ENCODE measurements at regions not wholly inside any gene's neighbourhood (a gene's known extent, or its start where the extent isn't known, plus 50 kb on each side); places are given as distances from the start of the nearest gene placed in this dataset.

DNA sequence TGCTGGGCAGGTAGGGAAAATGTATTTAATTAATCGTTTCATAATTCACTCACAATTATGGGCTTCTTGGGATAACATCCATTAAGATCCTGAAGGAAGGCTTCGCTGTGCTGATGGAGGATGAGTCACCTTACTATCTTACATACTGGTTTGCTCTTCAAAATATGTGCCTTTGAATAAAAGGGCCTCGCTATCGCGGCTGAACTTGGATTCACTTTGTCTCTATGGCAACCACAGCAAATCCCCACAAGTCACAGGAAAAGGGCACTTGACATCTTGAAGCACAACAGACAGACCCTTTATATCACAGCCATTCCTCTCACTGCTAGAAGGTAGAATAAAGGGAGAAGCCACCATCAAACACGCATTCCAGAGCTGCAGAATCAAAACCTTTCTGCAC is 141.3 kb upstream of the MYLIP start:
- Histone ChIP-seq H3K4me3 (ENCODE audit: low read depth in 2 of 2, low read length in 2 of 2) (no peak overlapping the region), H3K27me3 (ENCODE audit: control insufficient read depth, insufficient read depth, low read length) (no peaks in the 10 kb centered on the region; the same call in 1 of the 2 replicates), H3K9me3 (ENCODE audit: control insufficient read depth, insufficient read depth, low read depth, low read length) (no peaks in the 10 kb centered on the region), H3K36me3 (ENCODE audit: control insufficient read depth, insufficient read depth, low read length) (no peaks in the 10 kb centered on the region), H3K27ac (ENCODE audit: low read length) (no peak overlapping the region), H3K4me1 (ENCODE audit: control insufficient read depth, insufficient read depth, low read length) (no peaks in the 10 kb centered on the region)
- no peak for ATAC-seq
- no TSS peak for BruUV-seq (replicated peaks)
- POLR2A ChIA-PET, result no interaction called here
- in situ Hi-C loops (cut with HindIII; ENCODE audit: low pct_unique_long_range_greater_than_20kb, low sequenced_read_pairs) (no loop called here), intact Hi-C loops (cut with micrococcal nuclease; ENCODE audit: unreplicated experiment) (no loop called here)
- TF ChIP-seq REST (IDR thresholded peaks at IDR 0.05; ENCODE audit: insufficient read depth in 1 of 2, low read depth in 2 of 2, low read length in 1 of 2) (no peak), TCF7L2 (IDR thresholded peaks at IDR 0.05; ENCODE audit: low read depth, low read length) (no peak), POLR2AphosphoS5 (IDR thresholded peaks at IDR 0.05; ENCODE audit: low read depth, low read length) (no peak), SIN3A (IDR thresholded peaks at IDR 0.05; ENCODE audit: borderline replicate concordance, insufficient read depth, low read depth, low read length) (no peak)
- TF ChIP-seq, protein P1, sequence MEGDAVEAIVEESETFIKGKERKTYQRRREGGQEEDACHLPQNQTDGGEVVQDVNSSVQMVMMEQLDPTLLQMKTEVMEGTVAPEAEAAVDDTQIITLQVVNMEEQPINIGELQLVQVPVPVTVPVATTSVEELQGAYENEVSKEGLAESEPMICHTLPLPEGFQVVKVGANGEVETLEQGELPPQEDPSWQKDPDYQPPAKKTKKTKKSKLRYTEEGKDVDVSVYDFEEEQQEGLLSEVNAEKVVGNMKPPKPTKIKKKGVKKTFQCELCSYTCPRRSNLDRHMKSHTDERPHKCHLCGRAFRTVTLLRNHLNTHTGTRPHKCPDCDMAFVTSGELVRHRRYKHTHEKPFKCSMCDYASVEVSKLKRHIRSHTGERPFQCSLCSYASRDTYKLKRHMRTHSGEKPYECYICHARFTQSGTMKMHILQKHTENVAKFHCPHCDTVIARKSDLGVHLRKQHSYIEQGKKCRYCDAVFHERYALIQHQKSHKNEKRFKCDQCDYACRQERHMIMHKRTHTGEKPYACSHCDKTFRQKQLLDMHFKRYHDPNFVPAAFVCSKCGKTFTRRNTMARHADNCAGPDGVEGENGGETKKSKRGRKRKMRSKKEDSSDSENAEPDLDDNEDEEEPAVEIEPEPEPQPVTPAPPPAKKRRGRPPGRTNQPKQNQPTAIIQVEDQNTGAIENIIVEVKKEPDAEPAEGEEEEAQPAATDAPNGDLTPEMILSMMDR (IDR thresholded peaks at IDR 0.05), result no peak
- DNase-seq (ENCODE audit: low read depth, low spot score), result no peak
- CTCF ChIA-PET, result no interaction called here

- Histone ChIP-seq H3K27me3 (ENCODE audit: control insufficient read depth, insufficient read depth, low read length) (no peaks in the 10 kb centered on the region; the same call in 1 of the 2 replicates), H3K4me1 (ENCODE audit: control insufficient read depth, insufficient read depth, low read length) (no peaks in the 10 kb centered on the region), H3K36me3 (ENCODE audit: control insufficient read depth, insufficient read depth, low read length) (no peaks in the 10 kb centered on the region), H3K4me3 (ENCODE audit: low read depth in 2 of 2, low read length in 2 of 2) (no peak overlapping the region), H3K27ac (ENCODE audit: low read length) (no peak overlapping the region), H3K9me3 (ENCODE audit: control insufficient read depth, insufficient read depth, low read depth, low read length) (no peaks in the 10 kb centered on the region)
- ChIA-PET CTCF (no interaction called here), POLR2A (no interaction called here)
- intact Hi-C loops (cut with micrococcal nuclease; ENCODE audit: unreplicated experiment), result no loop called here
- no peak for DNase-seq (ENCODE audit: low read depth, low spot score)
- no TSS peak for BruUV-seq (replicated peaks)
- no peak for ATAC-seq
- in situ Hi-C loops (cut with HindIII; ENCODE audit: low pct_unique_long_range_greater_than_20kb, low sequenced_read_pairs), result no loop called here
- no peak for TF ChIP-seq TCF7L2 (IDR thresholded peaks at IDR 0.05; ENCODE audit: low read depth, low read length)
- TF ChIP-seq SIN3A (IDR thresholded peaks at IDR 0.05; ENCODE audit: borderline replicate concordance, insufficient read depth, low read depth, low read length), result no peak
Observed at GRCh38 chr6:15986027-15986629, 142.8 kb upstream of the MYLIP start.

DNA sequence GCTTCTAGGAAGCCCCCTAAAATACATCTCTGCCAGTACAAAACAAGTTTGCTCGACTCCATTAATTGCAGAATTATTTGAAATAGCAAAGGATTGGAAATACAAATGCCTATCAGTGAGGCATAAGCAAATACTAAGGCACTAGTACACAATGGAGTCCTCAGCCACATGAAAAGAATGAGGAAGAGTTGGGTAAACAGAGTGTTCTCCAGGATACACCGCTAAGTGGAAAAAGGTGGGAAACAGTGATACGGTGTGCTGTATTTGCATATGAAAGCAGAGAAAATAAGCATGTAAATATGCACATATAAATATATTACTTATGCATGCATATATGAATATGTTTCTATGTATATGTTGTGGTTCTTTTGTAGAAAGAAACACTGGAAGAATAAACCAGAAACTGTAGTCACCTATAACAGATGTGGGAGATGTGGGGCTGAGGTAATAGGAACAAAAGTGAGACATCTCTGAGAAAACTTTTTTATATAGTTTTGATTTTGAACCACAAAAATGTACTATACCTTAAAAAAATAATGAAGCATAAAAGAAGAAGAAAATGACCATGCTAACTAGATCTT is 143.4 kb upstream of the MYLIP start:
- Histone ChIP-seq H3K27ac (ENCODE audit: low read length) (no peak overlapping the region), H3K9me3 (ENCODE audit: control insufficient read depth, insufficient read depth, low read depth, low read length) (no peaks in the 10 kb centered on the region), H3K27me3 (ENCODE audit: control insufficient read depth, insufficient read depth, low read length) (no peaks in the 10 kb centered on the region; the same call in 1 of the 2 replicates), H3K4me1 (ENCODE audit: control insufficient read depth, insufficient read depth, low read length) (no peaks in the 10 kb centered on the region), H3K36me3 (ENCODE audit: control insufficient read depth, insufficient read depth, low read length) (no peaks in the 10 kb centered on the region), H3K4me3 (ENCODE audit: low read depth in 2 of 2, low read length in 2 of 2) (no peak overlapping the region)
- CTCF ChIA-PET, result no interaction called here
- BruUV-seq (replicated peaks), result no TSS peak
- no peak for DNase-seq (ENCODE audit: low read depth, low spot score)
- no peak for TF ChIP-seq SIN3A (IDR thresholded peaks at IDR 0.05; ENCODE audit: borderline replicate concordance, insufficient read depth, low read depth, low read length)
- no peak for TF ChIP-seq REST (IDR thresholded peaks at IDR 0.05; ENCODE audit: insufficient read depth in 1 of 2, low read depth in 2 of 2, low read length in 1 of 2)
- TF ChIP-seq, protein P1 (IDR thresholded peaks at IDR 0.05), result no peak
- TF ChIP-seq POLR2AphosphoS5 (IDR thresholded peaks at IDR 0.05; ENCODE audit: low read depth, low read length), result no peak
- TF ChIP-seq TCF7L2 (IDR thresholded peaks at IDR 0.05; ENCODE audit: low read depth, low read length), result no peak
- no peak for ATAC-seq
- intact Hi-C loops (cut with micrococcal nuclease; ENCODE audit: unreplicated experiment) (no loop called here), in situ Hi-C loops (cut with HindIII; ENCODE audit: low pct_unique_long_range_greater_than_20kb, low sequenced_read_pairs) (no loop called here)
- POLR2A ChIA-PET, result no interaction called here

Measured in Panc1 (cell line).